Hepatocyte (in vitro differentiated cells): ENCODE measurements at regions not wholly inside any gene's neighbourhood (a gene's known extent, or its start where the extent isn't known, plus 50 kb on each side); places are given as distances from the start of the nearest gene placed in this dataset.
"Not testable (repeated sequence)": the region's sequence is repeated elsewhere in the genome, so short reads cannot be mapped to it uniquely, and the experiment has no call there.

Experiments
- DNase-seq: peaks from one replicate; pipeline ENCODE4 v3.0.0-alpha.2; 2016; ENCODE audit warnings: low spot score
- H2AFZ ChIP-seq: fragments of 200-600 bp; sonication (generic); 2 replicates; pipeline ENCODE4 v1.6.0; 2016; ENCODE audit warnings: antibody characterized with exemption, mild to moderate bottlenecking
- H3K27ac ChIP-seq: fragments of 200-600 bp; sonication (generic); 2 replicates; pipeline ENCODE4 v1.5.1; 2016; ENCODE audit warnings: mild to moderate bottlenecking
- H3K27me3 ChIP-seq: fragments of 200-600 bp; sonication (generic); 2 replicates; pipeline ENCODE4 v1.6.1; 2016
- H3K36me3 ChIP-seq: fragments of 200-600 bp; sonication (generic); replicated peaks from 2 replicates; pipeline ENCODE4 v1.5.1; 2016; ENCODE audit warnings: low read depth; ENCODE audit not compliant: insufficient read depth
- H3K4me1 ChIP-seq: fragments of 200-600 bp; sonication (generic); 2 replicates; pipeline ENCODE4 v1.5.1; 2016; ENCODE audit warnings: mild to moderate bottlenecking, moderate library complexity; ENCODE audit not compliant: insufficient read depth
- H3K4me2 ChIP-seq: fragments of 200-600 bp; sonication (generic); 2 replicates; pipeline ENCODE4 v1.6.0; 2016
- H3K4me3 ChIP-seq: fragments of 200-600 bp; sonication (generic); 2 replicates; pipeline ENCODE4 v1.5.1; 2016; ENCODE audit warnings: mild to moderate bottlenecking
- H3K79me2 ChIP-seq: fragments of 200-600 bp; sonication (generic); 2 replicates; pipeline ENCODE4 v1.6.0; 2017; ENCODE audit warnings: mild to moderate bottlenecking
- H3K9me2 ChIP-seq: fragments of 200-600 bp; sonication (generic); replicated peaks from 2 replicates; pipeline ENCODE4 v1.6.0; 2017; ENCODE audit warnings: mild to moderate bottlenecking; ENCODE audit not compliant: insufficient read depth
- H3K9me3 ChIP-seq: fragments of 200-600 bp; sonication (generic); 2 replicates; pipeline ENCODE4 v1.5.1; 2016; ENCODE audit warnings: low read depth, mild to moderate bottlenecking
- H4K20me1 ChIP-seq: fragments of 200-600 bp; sonication (generic); 2 replicates; pipeline ENCODE4 v1.6.0; 2016; ENCODE audit warnings: mild to moderate bottlenecking; ENCODE audit not compliant: insufficient read depth, poor library complexity, severe bottlenecking
- CTCF ChIP-seq: fragments of 200-600 bp; sonication (generic); IDR thresholded peaks from 2 replicates; pipeline ENCODE4 v1.5.1; 2016; ENCODE audit warnings: antibody characterized with exemption, mild to moderate bottlenecking; ENCODE audit not compliant: poor library complexity
- EZH2 ChIP-seq: fragments of 200-600 bp; sonication (generic); IDR thresholded peaks from 2 replicates; pipeline ENCODE4 v1.6.1; 2016; ENCODE audit warnings: antibody characterized with exemption, mild to moderate bottlenecking, borderline replicate concordance
- EZH2phosphoT487 ChIP-seq: fragments of 200-600 bp; sonication (generic); IDR thresholded peaks from one replicate; pipeline ENCODE4 v1.6.1; 2018; ENCODE audit warnings: antibody characterized with exemption, mild to moderate bottlenecking, low read depth, moderate library complexity; ENCODE audit not compliant: unreplicated experiment, severe bottlenecking
- WGBS: methylation state at CpG from one replicate; pipeline ENCODE4 v1.1.6; 2016; ENCODE audit warnings: low lambda C conversion rate; ENCODE audit errors: missing lambda C conversion rate; 5-methylcytosine and 5-hydroxymethylcytosine counted together

GRCh38 chr11:24412722-24413121 lies 84.1 kb upstream of the LUZP2 start:
- Histone ChIP-seq H3K9me3 (no peaks in the 10 kb centered on the region), H3K27ac (no peak overlapping the region), H3K9me2 (no peaks in the 10 kb centered on the region), H3K27me3 (no peaks in the 10 kb centered on the region), H2AFZ (no peak overlapping the region), H3K79me2 (no peaks in the 10 kb centered on the region), H3K4me2 (no peak overlapping the region), H3K4me1 (no peaks in the 10 kb centered on the region), H3K4me3 (no peak overlapping the region), H3K36me3 (no peaks in the 10 kb centered on the region), H4K20me1 (no peaks in the 10 kb centered on the region)
- no peak for TF ChIP-seq EZH2
- no peak for TF ChIP-seq CTCF
- TF ChIP-seq EZH2phosphoT487 = no peak
- DNase-seq = no peak
- WGBS = 94% methylated on average over 2 of the region's 2 CpGs

- TF ChIP-seq CTCF (no peak), EZH2phosphoT487 (no peak), EZH2 (no peak)
- H2AFZ ChIP-seq = no peak overlapping the region
- DNase-seq = no peak
- no peaks in the 10 kb centered on the region for H3K9me3 ChIP-seq
- H3K27ac ChIP-seq = no peak overlapping the region
- H3K4me3 ChIP-seq = no peak overlapping the region
- H3K4me1 ChIP-seq = no peaks in the 10 kb centered on the region
- no peaks in the 10 kb centered on the region for H3K36me3 ChIP-seq
- no peak overlapping the region for H3K4me2 ChIP-seq
- no peaks in the 10 kb centered on the region for H3K27me3 ChIP-seq
- no peaks in the 10 kb centered on the region for H4K20me1 ChIP-seq
- no peaks in the 10 kb centered on the region for H3K9me2 ChIP-seq
- H3K79me2 ChIP-seq = no peaks in the 10 kb centered on the region
- 41% methylated on average over 1 of the region's 1 CpG for WGBS
Measured at GRCh38 chr11:24413391-24413790, 83.5 kb upstream of the LUZP2 start.

GRCh38 chr11:24415955-24416636 lies 80.8 kb upstream of the LUZP2 start:
- H3K4me3 ChIP-seq, H4K20me1 ChIP-seq, H3K27ac ChIP-seq, H3K4me1 ChIP-seq, H3K27me3 ChIP-seq, H3K36me3 ChIP-seq, H3K9me3 ChIP-seq, H3K4me2 ChIP-seq, H3K79me2 ChIP-seq, H2AFZ ChIP-seq, H3K9me2 ChIP-seq, DNase-seq: not testable (repeated sequence)
- 95% methylated on average over 29 of the region's 34 CpGs for WGBS

GRCh38 chr11:24421766-24422165 lies 75.1 kb upstream of the LUZP2 start:
- no peak overlapping the region for H3K27ac ChIP-seq
- no peaks in the 10 kb centered on the region for H3K9me2 ChIP-seq
- H3K4me1 ChIP-seq = no peaks in the 10 kb centered on the region
- no peak for DNase-seq
- H3K9me3 ChIP-seq = no peaks in the 10 kb centered on the region
- no peak overlapping the region for H3K4me3 ChIP-seq
- peak overlapping the region; percentile 6 for H2AFZ ChIP-seq
- 75% methylated on average over 3 of the region's 3 CpGs for WGBS
- H4K20me1 ChIP-seq = no peaks in the 10 kb centered on the region
- no peaks in the 10 kb centered on the region for H3K27me3 ChIP-seq
- H3K36me3 ChIP-seq = no peaks in the 10 kb centered on the region
- no peaks in the 10 kb centered on the region for H3K79me2 ChIP-seq
- no peak for TF ChIP-seq EZH2phosphoT487
- no peak for TF ChIP-seq CTCF
- TF ChIP-seq EZH2 = no peak
- H3K4me2 ChIP-seq = no peak overlapping the region
